Naive thymus-derived CD8-positive, alpha-beta T cell (primary cell): ENCODE measurements at regions not wholly inside any gene's neighbourhood (a gene's known extent, or its start where the extent isn't known, plus 50 kb on each side); places are given as distances from the start of the nearest gene placed in this dataset.

Experiments used
- ATAC-seq, 2 donors: fragments of 150-1000 bp; cut with Tn5 transposase in 1 of 2; sonication (Bioruptor Pico), chemical (Tn5 transposase) in 1 of 2; 1 replicate in 1 of 2; 2 replicates in 1 of 2; pipeline ENCODE4 v1.10.0; 2021; ENCODE audit warnings: mild to moderate bottlenecking in 2 of 2, moderate library complexity in 2 of 2
- POLR2A ChIA-PET: fragments of 350-600 bp; sonication (Branson Sonifier 250); formaldehyde crosslinking; loops from one replicate; lab custom pipeline; 2021; ENCODE audit warnings: antibody characterized with exemption; lab: Charles Lee
- DNase-seq, 10 donors: peaks; one replicate each; pipeline versions ENCODE4 v3.0.0 to v3.0.0-alpha.2; 2020 to 2022
- H3K27ac Mint-ChIP-seq, 10 donors: one replicate each; pipeline ENCODE4 v1.8.0; 2020 to 2022; ENCODE audit warnings: mild to moderate bottlenecking in 10 of 10, mixed read lengths in 10 of 10, moderate library complexity in 4 of 10, inconsistent platforms in 1 of 10
- H3K27me3 Mint-ChIP-seq, 5 donors: one replicate each; pipeline ENCODE4 v1.8.0; 2021 to 2022; ENCODE audit warnings: mixed read lengths in 5 of 5
- H3K36me3 Mint-ChIP-seq, 3 donors: one replicate each; pipeline ENCODE4 v1.8.0; 2020 to 2022; ENCODE audit warnings: mixed read lengths in 3 of 3, mild to moderate bottlenecking in 2 of 3, inconsistent platforms in 1 of 3
- H3K4me1 Mint-ChIP-seq, 4 donors: one replicate each; pipeline ENCODE4 v1.8.0; 2021 to 2022; ENCODE audit warnings: mixed read lengths in 4 of 4
- H3K4me3 Mint-ChIP-seq, 10 donors: one replicate each; pipeline ENCODE4 v1.8.0; 2020 to 2022; ENCODE audit warnings: mild to moderate bottlenecking in 10 of 10, mixed read lengths in 10 of 10, moderate library complexity in 6 of 10, inconsistent platforms in 1 of 10
- H3K9me3 Mint-ChIP-seq, 9 donors: one replicate each; pipeline ENCODE4 v1.8.0; 2020 to 2022; ENCODE audit warnings: mixed read lengths in 9 of 9, mild to moderate bottlenecking in 3 of 9, inconsistent platforms in 1 of 9, moderate library complexity in 1 of 9

- peaks cover 0 to 22% (median 6%) of the 10 kb centered on the region in 4 donors for H3K4me1 Mint-ChIP-seq
- no peaks in the 10 kb centered on the region for H3K36me3 Mint-ChIP-seq
- POLR2A ChIA-PET = no interaction called here
- no peak for ATAC-seq
- no peaks in the 10 kb centered on the region for H3K9me3 Mint-ChIP-seq
- peaks cover 0 to 2% (median 0%) of the 10 kb centered on the region in 5 donors for H3K27me3 Mint-ChIP-seq
- no peak for DNase-seq
- H3K4me3 Mint-ChIP-seq = no peak overlapping the region
- H3K27ac Mint-ChIP-seq = peak overlapping the region in 2 of 10 donors; percentile 2 to 72
Measured at GRCh38 chr10:21097926-21098355, 200.8 kb upstream of the NEBL start.

- H3K9me3 Mint-ChIP-seq = no peaks in the 10 kb centered on the region
- POLR2A ChIA-PET = no interaction called here
- H3K4me3 Mint-ChIP-seq = no peak overlapping the region
- H3K27me3 Mint-ChIP-seq = peaks cover 0 to 2% (median 0%) of the 10 kb centered on the region in 5 donors
- no peaks in the 10 kb centered on the region for H3K36me3 Mint-ChIP-seq
- no peak for DNase-seq
- H3K4me1 Mint-ChIP-seq = peaks cover 0 to 20% (median 6%) of the 10 kb centered on the region in 4 donors
- no peak for ATAC-seq
- H3K27ac Mint-ChIP-seq = no peak overlapping the region
Measured at GRCh38 chr10:21095494-21096055, 198.5 kb upstream of the NEBL start.

GRCh38 chr10:21095073-21095472 lies 198.0 kb upstream of the NEBL start:
- Mint-ChIP-seq H3K4me1 (peaks cover 0 to 16% (median 5%) of the 10 kb centered on the region in 4 donors), H3K27ac (no peak overlapping the region), H3K4me3 (no peak overlapping the region), H3K36me3 (no peaks in the 10 kb centered on the region), H3K9me3 (no peaks in the 10 kb centered on the region), H3K27me3 (peaks cover 0 to 2% (median 0%) of the 10 kb centered on the region in 5 donors)
- POLR2A ChIA-PET = no interaction called here
- no peak for ATAC-seq
- DNase-seq = no peak

GRCh38 chr10:21092683-21093524 lies 195.8 kb upstream of the NEBL start:
- ATAC-seq (no peak), DNase-seq (no peak)
- no peak overlapping the region for H3K4me3 Mint-ChIP-seq
- H3K9me3 Mint-ChIP-seq = no peaks in the 10 kb centered on the region
- POLR2A ChIA-PET = no interaction called here
- no peaks in the 10 kb centered on the region for H3K36me3 Mint-ChIP-seq
- no peaks in the 10 kb centered on the region for H3K4me1 Mint-ChIP-seq
- H3K27me3 Mint-ChIP-seq = peaks cover 0 to 3% (median 2%) of the 10 kb centered on the region in 5 donors
- no peak overlapping the region for H3K27ac Mint-ChIP-seq

GRCh38 chr10:21090609-21091082 lies 193.5 kb upstream of the NEBL start:
- Mint-ChIP-seq H3K4me3 (no peak overlapping the region), H3K27me3 (peaks cover 0 to 6% (median 2%) of the 10 kb centered on the region in 5 donors), H3K27ac (no peak overlapping the region), H3K4me1 (no peaks in the 10 kb centered on the region), H3K9me3 (no peaks in the 10 kb centered on the region), H3K36me3 (no peaks in the 10 kb centered on the region)
- POLR2A ChIA-PET = no interaction called here
- no peak for DNase-seq
- ATAC-seq = no peak

- Mint-ChIP-seq H3K9me3 (no peaks in the 10 kb centered on the region), H3K36me3 (no peaks in the 10 kb centered on the region), H3K4me3 (no peak overlapping the region), H3K27ac (no peak overlapping the region), H3K27me3 (peaks cover 0 to 6% (median 0%) of the 10 kb centered on the region in 5 donors), H3K4me1 (no peaks in the 10 kb centered on the region)
- POLR2A ChIA-PET = no interaction called here
- DNase-seq = no peak
- no peak for ATAC-seq
Measured at GRCh38 chr10:21087476-21087875, 190.4 kb upstream of the NEBL start.

GRCh38 chr10:21084700-21085099 lies 187.6 kb upstream of the NEBL start:
- Mint-ChIP-seq H3K4me3 (no peak overlapping the region), H3K4me1 (no peaks in the 10 kb centered on the region), H3K27ac (no peak overlapping the region), H3K36me3 (no peaks in the 10 kb centered on the region), H3K27me3 (peaks cover 0 to 6% (median 0%) of the 10 kb centered on the region in 5 donors), H3K9me3 (no peaks in the 10 kb centered on the region)
- no peak for DNase-seq
- ATAC-seq = no peak
- POLR2A ChIA-PET = no interaction called here

- H3K4me1 Mint-ChIP-seq = no peaks in the 10 kb centered on the region
- POLR2A ChIA-PET = no interaction called here
- ATAC-seq (no peak), DNase-seq (no peak)
- no peak overlapping the region for H3K27ac Mint-ChIP-seq
- H3K36me3 Mint-ChIP-seq = no peaks in the 10 kb centered on the region
- no peaks in the 10 kb centered on the region for H3K9me3 Mint-ChIP-seq
- no peak overlapping the region for H3K4me3 Mint-ChIP-seq
- peaks cover 0 to 6% (median 0%) of the 10 kb centered on the region in 5 donors for H3K27me3 Mint-ChIP-seq
Measured at GRCh38 chr10:21083861-21084260, 186.8 kb upstream of the NEBL start.

- Mint-ChIP-seq H3K36me3 (no peaks in the 10 kb centered on the region), H3K4me1 (no peaks in the 10 kb centered on the region), H3K4me3 (no peak overlapping the region), H3K9me3 (no peaks in the 10 kb centered on the region), H3K27ac (no peak overlapping the region), H3K27me3 (peaks cover 0 to 3% (median 0%) of the 10 kb centered on the region in 5 donors)
- POLR2A ChIA-PET = no interaction called here
- no peak for ATAC-seq
- DNase-seq = no peak
Measured at GRCh38 chr10:21082206-21082605, 185.1 kb upstream of the NEBL start.

GRCh38 chr10:21080261-21080660 lies 183.2 kb upstream of the NEBL start:
- H3K9me3 Mint-ChIP-seq = no peaks in the 10 kb centered on the region
- H3K27me3 Mint-ChIP-seq = peaks cover 0 to 3% (median 1%) of the 10 kb centered on the region in 5 donors
- H3K4me3 Mint-ChIP-seq = no peak overlapping the region
- POLR2A ChIA-PET = no interaction called here
- no peaks in the 10 kb centered on the region for H3K4me1 Mint-ChIP-seq
- H3K27ac Mint-ChIP-seq = no peak overlapping the region
- H3K36me3 Mint-ChIP-seq = no peaks in the 10 kb centered on the region
- ATAC-seq (no peak), DNase-seq (no peak)

GRCh38 chr10:21079330-21079658 lies 182.2 kb upstream of the NEBL start:
- H3K27me3 Mint-ChIP-seq = peaks cover 0 to 3% (median 0%) of the 10 kb centered on the region in 5 donors
- no peak overlapping the region for H3K4me3 Mint-ChIP-seq
- H3K9me3 Mint-ChIP-seq = no peaks in the 10 kb centered on the region
- ATAC-seq (no peak), DNase-seq (no peak)
- no peak overlapping the region for H3K27ac Mint-ChIP-seq
- POLR2A ChIA-PET = no interaction called here
- no peaks in the 10 kb centered on the region for H3K36me3 Mint-ChIP-seq
- H3K4me1 Mint-ChIP-seq = no peaks in the 10 kb centered on the region

GRCh38 chr10:21078410-21079329 lies 181.6 kb upstream of the NEBL start:
- Mint-ChIP-seq H3K4me1 (no peaks in the 10 kb centered on the region), H3K9me3 (no peaks in the 10 kb centered on the region), H3K27me3 (peaks cover 0 to 3% (median 0%) of the 10 kb centered on the region in 5 donors), H3K27ac (no peak overlapping the region), H3K36me3 (no peaks in the 10 kb centered on the region), H3K4me3 (no peak overlapping the region)
- DNase-seq (no peak), ATAC-seq (no peak)
- POLR2A ChIA-PET = no interaction called here

- no peak for ATAC-seq
- H3K4me3 Mint-ChIP-seq = no peak overlapping the region
- no peaks in the 10 kb centered on the region for H3K9me3 Mint-ChIP-seq
- peaks cover 0 to 3% (median 0%) of the 10 kb centered on the region in 5 donors for H3K27me3 Mint-ChIP-seq
- no peak overlapping the region for H3K27ac Mint-ChIP-seq
- DNase-seq = no peak
- H3K36me3 Mint-ChIP-seq = no peaks in the 10 kb centered on the region
- no peaks in the 10 kb centered on the region for H3K4me1 Mint-ChIP-seq
- POLR2A ChIA-PET = interaction anchor here (0.6 kb wide), 1 partner anchor 510 kb away, joined by 5 read pairs; no protein-coding TSS in a partner anchor
Measured at GRCh38 chr10:21077681-21078080, 180.6 kb upstream of the NEBL start.
